ENCODE measurements at regions not wholly inside any gene's neighbourhood (a gene's known extent, or its start where the extent isn't known, plus 50 kb on each side); places are given as distances from the start of the nearest gene placed in this dataset.

DNA sequence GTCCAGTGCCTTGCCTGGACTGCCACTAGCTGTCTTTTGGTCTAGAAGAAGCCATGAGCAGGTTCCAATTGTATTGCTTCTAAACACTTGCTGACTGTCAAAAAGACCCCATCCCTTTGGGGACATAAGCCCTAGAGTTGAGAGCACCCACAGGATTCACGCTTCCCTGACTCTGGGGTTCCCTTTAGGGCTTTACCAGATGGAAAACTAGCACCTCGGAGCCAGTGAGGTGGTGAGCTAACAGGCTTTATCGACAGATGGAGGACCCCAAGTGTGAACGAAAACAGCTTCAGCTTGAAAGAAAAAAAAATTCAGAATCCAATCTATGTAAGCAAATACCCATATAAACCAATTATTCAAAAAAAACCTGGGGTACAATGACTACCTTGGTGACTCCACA is 90.8 kb downstream of the NAA11 start:
- TF ChIP-seq TAF1 (IDR thresholded peaks at IDR 0.05; ENCODE audit: low read depth), result no peak
- TF ChIP-seq YY1 (IDR thresholded peaks at IDR 0.05; ENCODE audit: low read depth), result no peak
- TF ChIP-seq EP300 (IDR thresholded peaks at IDR 0.05; ENCODE audit: borderline replicate concordance), result no peak
- TF ChIP-seq CEBPB (IDR thresholded peaks at IDR 0.05), result no peak
- TF ChIP-seq, protein P1, sequence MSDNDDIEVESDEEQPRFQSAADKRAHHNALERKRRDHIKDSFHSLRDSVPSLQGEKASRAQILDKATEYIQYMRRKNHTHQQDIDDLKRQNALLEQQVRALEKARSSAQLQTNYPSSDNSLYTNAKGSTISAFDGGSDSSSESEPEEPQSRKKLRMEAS (IDR thresholded peaks at IDR 0.05), result no peak
- no peak for TF ChIP-seq ZBTB7A (IDR thresholded peaks at IDR 0.05; ENCODE audit: low read depth)
- TF ChIP-seq REST (IDR thresholded peaks at IDR 0.05; ENCODE audit: low read depth), result no peak
- no peak for TF ChIP-seq EGR1 (IDR thresholded peaks at IDR 0.05)
- TF ChIP-seq RAD21 (IDR thresholded peaks at IDR 0.05; ENCODE audit: low read depth), result no peak
- no peak for TF ChIP-seq CREB1 (IDR thresholded peaks at IDR 0.05; ENCODE audit: low read depth)

All from Ishikawa (cell line).